DMS 273 (cell line): ENCODE measurements at regions not wholly inside any gene's neighbourhood (a gene's known extent, or its start where the extent isn't known, plus 50 kb on each side); places are given as distances from the start of the nearest gene placed in this dataset.
"Not testable (repeated sequence)": the region's sequence is repeated elsewhere in the genome, so short reads cannot be mapped to it uniquely, and the experiment has no call there.

Experiments used
- DNase-seq: peaks from one replicate; lab custom pipeline; 2025; ENCODE audit not compliant: unreplicated experiment; lab: John Stamatoyannopoulos, UW

GRCh38 chr10:7108141-7108540 is 302.7 kb downstream of the SFMBT2 start:
- no peak for DNase-seq

- DNase-seq = no peak
Observed at GRCh38 chr10:7107285-7107684, 303.5 kb downstream of the SFMBT2 start.

DNA sequence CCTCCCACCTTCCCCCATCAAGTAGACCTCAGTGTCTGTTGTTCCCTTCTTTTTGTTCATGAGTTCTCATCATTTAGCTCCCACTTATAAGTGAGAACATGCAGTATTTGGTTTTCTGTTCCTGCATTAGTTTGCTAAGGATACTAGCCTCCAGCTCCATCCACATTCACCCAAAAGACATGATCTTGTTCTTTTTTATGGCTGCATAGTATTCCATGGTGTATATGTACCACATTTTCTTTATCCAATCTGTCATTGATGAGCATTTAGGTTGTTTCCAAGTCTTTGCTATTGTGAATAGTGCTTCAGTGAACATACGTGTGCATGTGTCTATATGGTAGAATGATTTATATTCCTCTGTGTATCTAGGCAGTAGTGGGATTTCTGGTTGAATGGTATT is 306.5 kb downstream of the SFMBT2 start:
- not testable (repeated sequence) for DNase-seq

GRCh38 chr10:7102557-7103349 is 308.1 kb downstream of the SFMBT2 start:
- DNase-seq = no peak

DNA sequence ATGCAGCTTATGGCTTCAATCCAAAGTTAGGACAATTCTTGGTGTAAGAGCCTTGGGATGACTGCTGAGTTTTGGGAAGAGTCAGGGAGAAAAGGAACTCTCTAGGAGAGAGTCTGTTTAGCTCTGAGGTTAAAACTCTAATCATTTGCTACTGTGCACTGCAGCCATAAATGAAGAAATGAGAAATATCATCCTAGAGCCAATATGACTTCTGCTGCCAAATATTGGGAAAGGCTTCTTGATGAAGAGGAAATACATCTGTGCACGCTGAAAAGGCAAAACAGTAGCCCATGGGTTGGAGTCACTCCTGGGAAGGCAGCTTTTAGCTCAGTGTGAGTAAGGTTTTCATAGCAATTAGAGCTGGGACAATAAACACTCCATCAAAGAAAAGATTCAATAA is 308.8 kb downstream of the SFMBT2 start:
- no peak for DNase-seq

GRCh38 chr10:7101451-7101850 is 309.4 kb downstream of the SFMBT2 start:
- DNase-seq = no peak

- DNase-seq = no peak
Observed at GRCh38 chr10:7100032-7100702, 310.7 kb downstream of the SFMBT2 start.

GRCh38 chr10:7098160-7098762 is 312.6 kb downstream of the SFMBT2 start:
- DNase-seq = no peak

DNA sequence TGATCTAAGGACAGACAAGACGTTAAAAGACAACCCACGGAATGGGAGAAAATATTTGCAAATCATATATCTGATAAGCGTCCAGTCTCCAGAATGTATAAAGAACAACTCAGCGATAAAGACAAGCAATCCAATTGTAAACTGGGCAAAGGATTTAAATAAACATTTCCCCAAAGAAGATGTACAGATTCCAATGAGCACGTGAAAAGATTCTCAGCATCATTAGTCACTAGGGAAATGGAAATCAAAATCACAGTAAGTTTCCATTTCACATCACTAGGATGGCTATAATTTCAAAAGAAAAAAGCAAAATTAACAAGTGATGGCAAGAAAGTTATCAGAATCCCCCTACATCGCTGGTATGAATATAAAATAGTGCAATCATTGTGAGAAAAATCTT is 316.1 kb downstream of the SFMBT2 start:
- no peak for DNase-seq

GRCh38 chr10:7093368-7093767 is 317.5 kb downstream of the SFMBT2 start:
- no peak for DNase-seq

GRCh38 chr10:7092603-7093002 is 318.2 kb downstream of the SFMBT2 start:
- DNase-seq = no peak

DNA sequence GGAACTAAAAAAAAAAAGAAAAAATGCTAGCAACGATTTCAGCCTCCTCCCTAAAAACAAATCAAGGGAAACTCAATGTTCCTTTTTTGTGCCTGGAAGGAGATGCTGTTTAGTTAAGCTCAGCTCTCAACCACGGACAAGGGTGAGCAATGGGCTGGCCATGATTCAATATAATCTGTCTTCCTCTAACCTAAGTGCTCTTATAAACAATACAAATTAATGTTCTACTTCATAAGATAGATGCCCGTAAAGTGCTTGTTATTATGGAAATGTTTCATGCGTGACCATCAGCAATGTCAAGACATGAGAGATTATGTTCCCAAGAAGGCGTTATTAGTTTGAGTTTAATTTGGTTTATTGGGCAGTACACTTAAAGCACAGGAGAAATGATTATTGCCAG is 320.3 kb downstream of the SFMBT2 start:
- no peak for DNase-seq

DNA sequence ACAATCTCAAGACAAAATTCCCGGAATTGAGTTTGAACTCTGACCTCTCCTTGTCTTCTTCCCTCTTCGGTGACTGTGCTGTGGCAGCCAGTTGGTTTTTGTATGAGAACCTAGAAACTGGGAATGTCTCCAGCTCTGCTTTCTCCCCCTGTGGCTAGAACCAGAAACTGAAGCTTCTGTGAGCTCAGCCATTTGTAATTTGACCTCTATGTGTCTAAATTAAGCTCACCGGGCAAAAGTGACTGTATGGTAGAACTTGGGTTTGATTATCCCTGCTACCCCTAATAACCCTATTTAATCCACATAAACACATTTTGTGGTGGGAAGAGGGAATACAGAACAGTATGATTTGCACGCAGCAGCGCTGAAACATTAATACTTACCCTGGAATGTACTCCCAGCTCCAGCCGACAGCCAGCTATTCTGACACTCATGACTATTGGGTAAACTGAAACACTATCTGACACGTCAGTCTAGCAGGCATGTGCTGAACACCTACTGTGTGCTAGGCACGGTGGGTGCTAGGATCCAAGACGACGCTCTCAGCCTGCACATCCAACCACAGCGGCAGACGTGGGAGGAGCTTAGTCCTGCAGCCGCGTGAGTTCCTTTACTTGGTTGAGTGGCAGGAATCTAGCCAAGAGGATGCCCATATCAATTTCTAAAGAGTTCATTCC is 324.8 kb downstream of the SFMBT2 start:
- no peak for DNase-seq

DNA sequence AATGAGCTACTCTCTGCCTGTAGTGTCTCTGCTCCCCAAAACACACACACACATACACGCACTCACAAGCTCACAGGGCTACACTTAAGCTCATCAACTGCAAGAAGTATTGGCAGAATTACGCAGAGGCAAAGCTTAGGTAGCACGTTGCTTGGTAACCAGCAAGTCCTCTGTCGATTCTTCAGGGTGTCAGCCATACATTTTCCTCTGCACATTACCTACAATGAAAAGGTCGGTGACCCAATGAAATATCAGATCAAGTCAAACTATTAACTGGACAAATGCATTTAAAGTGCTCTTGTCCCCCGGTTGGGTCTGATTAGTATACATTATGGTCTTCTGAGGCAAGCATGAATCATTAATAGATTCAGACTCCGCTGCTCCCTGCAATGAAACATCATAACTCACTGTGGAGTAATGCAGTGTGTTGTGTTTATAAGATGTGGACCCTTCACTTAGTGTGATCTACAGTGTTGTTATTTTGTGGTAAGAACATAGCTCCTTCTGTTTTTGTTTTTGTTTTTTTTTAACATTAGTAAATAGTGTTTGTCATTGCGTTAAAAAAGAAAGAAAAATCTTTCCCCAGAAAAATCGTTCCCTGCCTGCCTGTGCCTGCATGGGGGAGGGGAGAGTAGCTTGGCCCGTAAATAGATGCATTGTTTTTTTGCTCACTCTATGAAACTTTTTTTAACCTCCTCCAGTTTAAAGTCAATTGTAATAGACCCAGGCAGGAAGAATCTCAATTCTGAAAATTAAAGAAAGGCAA is 325.5 kb downstream of the SFMBT2 start:
- DNase-seq = no peak

DNA sequence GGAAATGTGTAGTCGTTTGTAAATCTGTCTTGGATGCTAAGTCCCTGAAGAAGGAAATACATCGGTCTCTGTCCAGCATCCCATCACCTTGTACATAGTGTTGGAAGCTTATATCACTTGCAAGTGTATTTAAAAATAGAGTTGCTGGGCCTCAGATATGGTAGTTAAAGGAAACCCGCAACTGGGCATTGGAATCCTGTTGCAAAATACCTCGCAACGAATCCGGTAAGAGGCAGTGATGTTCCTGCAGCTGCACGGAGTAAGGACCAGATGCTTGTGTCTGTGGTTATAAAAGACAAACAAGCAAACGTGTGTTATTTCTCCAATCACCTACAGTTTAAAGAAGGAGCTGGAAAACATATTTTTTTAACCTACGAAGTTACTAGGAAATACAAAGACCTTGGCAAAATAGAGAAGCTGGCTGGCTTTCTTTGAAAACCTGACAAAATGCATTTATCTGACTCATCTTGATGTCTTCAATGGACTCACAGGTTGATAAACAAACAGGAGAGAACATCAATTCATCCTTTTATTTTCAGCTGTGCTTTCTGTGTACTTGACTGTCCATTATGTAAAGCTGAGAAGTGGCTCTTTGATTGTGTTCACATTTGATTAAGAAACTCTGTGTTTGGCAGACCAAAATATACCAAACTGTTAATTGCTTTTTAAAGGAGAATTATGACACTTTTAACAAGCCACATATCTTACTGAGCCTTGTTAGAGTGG is 326.4 kb downstream of the SFMBT2 start:
- no peak for DNase-seq

- no peak for DNase-seq
Observed at GRCh38 chr10:7082967-7083366, 327.9 kb downstream of the SFMBT2 start.

DNA sequence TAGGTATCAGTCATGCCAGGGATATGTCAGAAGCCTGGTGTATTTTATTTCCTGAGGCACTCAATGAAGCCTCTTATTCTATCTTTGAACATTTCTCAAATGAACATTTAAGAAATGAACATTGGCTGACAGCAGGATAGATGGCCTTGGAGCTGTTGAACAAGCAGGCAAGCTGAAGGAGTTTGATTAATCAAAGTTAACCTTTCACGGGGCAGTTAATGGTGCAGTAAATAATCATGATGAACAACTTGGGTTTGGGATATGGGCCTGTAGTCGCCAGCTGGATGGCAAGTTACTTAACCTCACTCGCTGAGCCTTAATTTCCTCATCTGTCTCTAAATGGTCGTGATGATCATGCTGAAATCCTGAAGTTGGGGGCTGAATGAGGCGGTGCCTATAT is 333.0 kb downstream of the SFMBT2 start:
- DNase-seq = no peak

DNA sequence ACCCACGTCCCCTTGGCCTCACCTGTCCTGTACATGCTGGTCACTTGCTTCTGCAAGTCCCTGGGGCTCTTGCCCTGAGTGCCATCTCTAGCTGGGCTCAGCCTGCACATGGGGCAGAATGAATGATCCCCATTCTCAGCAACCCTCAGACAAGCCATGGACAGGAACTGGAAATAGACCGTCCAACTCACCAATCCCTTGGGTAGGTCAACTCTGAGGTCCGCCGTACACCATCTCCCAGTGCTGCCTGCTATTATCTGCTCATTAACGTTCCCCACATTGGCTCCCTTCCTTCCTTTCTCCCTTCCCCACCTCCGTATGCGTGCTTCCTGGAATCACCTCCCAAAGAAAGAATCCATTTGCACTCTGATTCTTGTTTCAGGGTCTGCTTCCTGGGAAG is 335.0 kb downstream of the SFMBT2 start:
- DNase-seq = no peak

DNA sequence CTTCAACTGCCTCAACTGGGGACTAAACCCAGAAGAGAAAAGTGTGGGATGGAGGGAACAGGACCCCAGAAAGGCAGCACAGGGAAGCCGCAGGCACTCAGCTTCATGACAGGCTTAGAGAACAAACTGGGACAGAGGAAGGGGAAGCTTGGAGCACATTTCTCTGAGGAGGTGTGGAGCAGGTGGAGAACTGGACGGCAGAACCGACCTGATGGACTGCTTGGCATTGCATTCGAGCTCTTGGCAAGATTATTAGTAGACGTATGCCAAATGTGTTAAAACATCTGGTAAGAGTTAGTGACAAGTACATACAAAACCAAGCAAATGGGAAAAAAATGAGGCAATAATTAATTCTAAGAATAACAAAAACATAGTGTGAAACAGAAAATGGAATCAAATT is 335.7 kb downstream of the SFMBT2 start:
- DNase-seq = no peak

DNA sequence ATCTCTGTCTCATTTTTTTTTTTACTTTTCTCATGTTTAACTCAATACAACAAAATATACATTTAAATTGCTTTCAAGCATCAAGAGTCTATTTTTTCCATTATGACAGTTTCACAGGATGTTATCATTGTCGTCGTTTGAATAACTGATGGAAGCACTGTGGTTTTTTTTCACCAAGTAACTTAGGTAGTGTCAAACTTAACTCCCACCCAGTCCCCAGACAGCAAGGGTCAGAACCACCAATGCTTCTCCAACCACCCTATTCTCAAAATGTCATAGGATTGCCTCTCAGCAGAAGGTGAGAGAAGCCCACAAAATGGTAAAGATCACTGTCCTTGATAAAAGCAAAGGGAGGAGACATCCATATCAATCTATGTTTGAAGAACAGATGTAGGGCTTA is 339.4 kb downstream of the SFMBT2 start:
- no peak for DNase-seq
